ENCODE measurements at regions not wholly inside any gene's neighbourhood (a gene's known extent, or its start where the extent isn't known, plus 50 kb on each side); places are given as distances from the start of the nearest gene placed in this dataset.

DNA sequence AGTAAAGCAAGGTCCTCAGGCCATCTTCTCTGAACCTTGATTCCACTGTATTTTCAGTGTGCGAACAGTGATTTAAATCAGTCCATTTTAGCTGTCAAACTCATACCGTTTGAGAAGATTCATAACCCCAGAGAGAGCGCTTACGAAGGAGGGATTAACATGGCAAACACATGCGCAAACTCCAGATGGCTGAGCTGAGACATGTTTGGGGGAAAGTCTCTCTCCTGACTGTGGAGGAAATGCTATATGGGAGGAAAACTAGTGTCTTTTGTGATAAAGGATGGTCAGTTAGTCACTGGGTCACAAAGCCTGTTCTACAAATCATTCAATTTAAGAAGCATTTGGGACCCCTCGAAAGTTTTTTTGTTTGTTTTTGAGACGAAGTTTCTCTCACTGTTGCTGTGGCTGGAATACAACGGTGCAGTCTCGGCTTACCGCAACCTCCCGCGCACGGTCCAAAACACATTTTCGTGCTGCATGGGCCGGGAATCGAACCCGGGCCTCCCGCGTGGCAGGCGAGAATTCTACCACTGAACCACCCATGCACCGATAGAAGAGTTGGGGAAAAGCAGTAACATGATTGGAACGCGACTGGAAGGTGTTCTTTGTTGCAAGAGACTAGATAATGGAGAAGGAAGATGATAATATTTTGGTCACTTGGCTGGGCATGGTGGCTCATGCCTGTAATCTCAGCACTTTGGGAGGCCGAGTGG, 58.4 kb upstream of the CXADR start:
- no peaks in the 10 kb centered on the region for H3K4me1 ChIP-seq (ENCODE audit: control insufficient read depth, insufficient read depth, low read length)
- peak overlapping the region in 1 of 2 donors; percentile 8 for H3K4me3 ChIP-seq (ENCODE audit: low read length in 2 of 2)
- no peaks in the 10 kb centered on the region for H3K36me3 ChIP-seq (ENCODE audit: control insufficient read depth in 2 of 2, insufficient read depth in 2 of 2, low read length in 2 of 2)
- H3K9ac ChIP-seq (ENCODE audit: low read length in 2 of 2), result no peak overlapping the region
- no peaks in the 10 kb centered on the region for H3K27me3 ChIP-seq (ENCODE audit: control insufficient read depth in 1 of 2, insufficient read depth in 2 of 2, low read length in 2 of 2)
- no peaks in the 10 kb centered on the region for H3K9me3 ChIP-seq (ENCODE audit: control insufficient read depth in 2 of 2, low read length in 2 of 2)
- no peak overlapping the region for H3K27ac ChIP-seq (ENCODE audit: low read length)

DNA sequence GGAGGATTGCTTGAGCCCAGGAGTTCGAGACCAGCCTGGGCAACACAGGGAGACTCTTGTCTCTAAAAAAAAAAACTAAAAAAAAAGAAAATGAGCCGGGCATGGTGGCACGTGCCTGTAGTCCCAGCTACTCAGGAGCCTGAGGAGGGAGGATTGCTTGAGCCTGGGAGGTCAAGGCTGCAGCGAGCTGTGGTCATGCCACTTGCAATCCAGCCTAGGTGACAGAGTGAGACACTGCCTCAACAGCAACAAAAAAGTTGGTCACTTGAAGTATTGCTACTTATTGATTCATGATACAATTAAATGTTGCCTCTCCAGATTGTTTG, 57.9 kb upstream of the CXADR start:
- no peaks in the 10 kb centered on the region for H3K36me3 ChIP-seq (ENCODE audit: control insufficient read depth in 2 of 2, insufficient read depth in 2 of 2, low read length in 2 of 2)
- H3K4me1 ChIP-seq (ENCODE audit: control insufficient read depth, insufficient read depth, low read length), result no peaks in the 10 kb centered on the region
- no peak overlapping the region for H3K9ac ChIP-seq (ENCODE audit: low read length in 2 of 2)
- H3K27me3 ChIP-seq (ENCODE audit: control insufficient read depth in 1 of 2, insufficient read depth in 2 of 2, low read length in 2 of 2), result no peaks in the 10 kb centered on the region
- no peaks in the 10 kb centered on the region for H3K9me3 ChIP-seq (ENCODE audit: control insufficient read depth in 2 of 2, low read length in 2 of 2)
- H3K4me3 ChIP-seq (ENCODE audit: low read length in 2 of 2), result no peak overlapping the region
- H3K27ac ChIP-seq (ENCODE audit: low read length), result no peak overlapping the region

DNA sequence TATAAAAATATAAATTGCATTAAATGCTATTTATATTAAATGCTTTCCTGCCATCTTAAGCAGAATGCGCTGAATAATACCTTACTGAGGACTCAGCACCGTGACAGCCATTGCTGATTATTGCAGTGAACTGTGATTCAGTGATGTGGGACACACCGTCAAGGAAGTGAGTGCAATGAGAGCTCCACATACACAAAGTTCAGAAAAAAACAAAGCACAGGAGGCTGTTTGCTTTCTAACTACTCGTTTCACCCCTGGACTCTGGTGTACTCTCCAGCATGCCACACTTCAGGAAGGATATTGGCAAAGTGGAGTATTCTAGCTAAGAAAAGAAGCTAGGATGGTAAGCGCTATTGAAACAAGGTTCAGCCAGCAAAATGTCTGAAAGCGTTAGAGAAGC, 57.4 kb upstream of the CXADR start:
- Histone ChIP-seq H3K27ac (ENCODE audit: low read length) (no peak overlapping the region), H3K27me3 (ENCODE audit: control insufficient read depth in 1 of 2, insufficient read depth in 2 of 2, low read length in 2 of 2) (no peaks in the 10 kb centered on the region), H3K9me3 (ENCODE audit: control insufficient read depth in 2 of 2, low read length in 2 of 2) (no peaks in the 10 kb centered on the region), H3K36me3 (ENCODE audit: control insufficient read depth in 2 of 2, insufficient read depth in 2 of 2, low read length in 2 of 2) (no peaks in the 10 kb centered on the region), H3K4me1 (ENCODE audit: control insufficient read depth, insufficient read depth, low read length) (no peaks in the 10 kb centered on the region), H3K4me3 (ENCODE audit: low read length in 2 of 2) (no peak overlapping the region), H3K9ac (ENCODE audit: low read length in 2 of 2) (no peak overlapping the region)

DNA sequence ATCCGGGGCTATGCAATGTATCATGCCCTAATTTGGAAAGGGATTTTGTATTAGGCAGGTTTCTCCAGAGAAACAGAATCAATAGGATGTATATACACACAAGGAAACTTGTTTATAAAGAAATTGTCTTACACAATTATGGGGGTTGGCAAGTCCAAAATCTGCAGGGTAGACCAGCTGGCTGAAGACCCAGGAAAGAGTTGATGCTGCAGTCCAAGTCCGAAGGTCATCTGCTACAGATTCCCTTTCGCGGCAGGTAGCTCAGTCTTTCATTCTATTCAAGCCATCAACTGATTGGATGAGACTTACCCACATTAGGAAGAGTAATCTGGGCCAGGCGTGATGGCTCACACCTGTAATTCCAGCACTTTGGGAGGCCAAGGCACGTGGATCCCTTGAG, 54.6 kb upstream of the CXADR start:
- Histone ChIP-seq H3K9ac (ENCODE audit: low read length in 2 of 2) (no peak overlapping the region), H3K4me3 (ENCODE audit: low read length in 2 of 2) (no peak overlapping the region), H3K4me1 (ENCODE audit: control insufficient read depth, insufficient read depth, low read length) (no peaks in the 10 kb centered on the region), H3K9me3 (ENCODE audit: control insufficient read depth in 2 of 2, low read length in 2 of 2) (no peaks in the 10 kb centered on the region), H3K36me3 (ENCODE audit: control insufficient read depth in 2 of 2, insufficient read depth in 2 of 2, low read length in 2 of 2) (no peaks in the 10 kb centered on the region), H3K27ac (ENCODE audit: low read length) (no peak overlapping the region), H3K27me3 (ENCODE audit: control insufficient read depth in 1 of 2, insufficient read depth in 2 of 2, low read length in 2 of 2) (no peaks in the 10 kb centered on the region)

DNA sequence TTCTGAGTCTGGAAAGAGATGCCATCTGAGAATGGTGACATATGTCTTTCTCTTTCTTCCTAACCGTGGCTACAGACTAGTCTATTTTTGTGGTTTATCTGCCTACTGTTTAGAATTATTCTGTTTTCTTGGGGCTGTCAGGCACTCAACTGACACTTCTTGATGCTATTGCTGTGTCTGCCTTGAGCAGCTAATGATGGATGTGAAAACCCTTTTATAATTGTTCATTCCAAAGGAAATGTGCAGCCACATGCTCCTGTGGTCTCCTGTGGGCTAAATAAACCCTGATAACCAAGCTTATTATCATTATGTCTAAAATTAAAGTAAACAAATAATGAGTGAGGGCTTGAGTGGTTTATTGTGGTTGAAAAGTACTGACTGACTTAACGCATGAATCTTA, 52.7 kb upstream of the CXADR start:
- Histone ChIP-seq H3K27me3 (ENCODE audit: control insufficient read depth in 1 of 2, insufficient read depth in 2 of 2, low read length in 2 of 2) (no peaks in the 10 kb centered on the region), H3K9me3 (ENCODE audit: control insufficient read depth in 2 of 2, low read length in 2 of 2) (no peaks in the 10 kb centered on the region), H3K4me1 (ENCODE audit: control insufficient read depth, insufficient read depth, low read length) (no peaks in the 10 kb centered on the region), H3K4me3 (ENCODE audit: low read length in 2 of 2) (no peak overlapping the region), H3K9ac (ENCODE audit: low read length in 2 of 2) (no peak overlapping the region), H3K27ac (ENCODE audit: low read length) (no peak overlapping the region), H3K36me3 (ENCODE audit: control insufficient read depth in 2 of 2, insufficient read depth in 2 of 2, low read length in 2 of 2) (no peaks in the 10 kb centered on the region)

DNA sequence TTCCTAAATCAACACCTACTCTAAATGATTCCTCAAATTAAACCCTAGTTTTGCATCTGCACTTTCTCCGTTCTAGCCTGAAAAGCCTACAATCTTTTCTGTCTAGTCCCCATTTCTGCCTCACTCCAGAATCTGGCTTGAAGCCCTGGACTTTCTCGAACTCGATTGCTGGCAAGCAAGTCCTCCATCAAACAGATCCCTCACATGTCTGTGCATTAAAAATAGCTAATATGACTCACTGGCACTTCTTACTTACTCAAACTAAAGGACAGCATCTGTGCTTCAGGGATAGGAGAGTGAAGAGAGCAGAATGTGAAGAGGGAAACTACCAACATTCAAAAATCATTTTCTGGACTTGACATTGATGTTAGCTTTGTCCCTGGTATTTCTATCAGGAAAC, 51.8 kb upstream of the CXADR start:
- Histone ChIP-seq H3K9ac (ENCODE audit: low read length in 2 of 2) (no peak overlapping the region), H3K27ac (ENCODE audit: low read length) (no peak overlapping the region), H3K4me3 (ENCODE audit: low read length in 2 of 2) (no peak overlapping the region), H3K4me1 (ENCODE audit: control insufficient read depth, insufficient read depth, low read length) (no peaks in the 10 kb centered on the region), H3K36me3 (ENCODE audit: control insufficient read depth in 2 of 2, insufficient read depth in 2 of 2, low read length in 2 of 2) (no peaks in the 10 kb centered on the region), H3K9me3 (ENCODE audit: control insufficient read depth in 2 of 2, low read length in 2 of 2) (no peaks in the 10 kb centered on the region), H3K27me3 (ENCODE audit: control insufficient read depth in 1 of 2, insufficient read depth in 2 of 2, low read length in 2 of 2) (no peaks in the 10 kb centered on the region)

DNA sequence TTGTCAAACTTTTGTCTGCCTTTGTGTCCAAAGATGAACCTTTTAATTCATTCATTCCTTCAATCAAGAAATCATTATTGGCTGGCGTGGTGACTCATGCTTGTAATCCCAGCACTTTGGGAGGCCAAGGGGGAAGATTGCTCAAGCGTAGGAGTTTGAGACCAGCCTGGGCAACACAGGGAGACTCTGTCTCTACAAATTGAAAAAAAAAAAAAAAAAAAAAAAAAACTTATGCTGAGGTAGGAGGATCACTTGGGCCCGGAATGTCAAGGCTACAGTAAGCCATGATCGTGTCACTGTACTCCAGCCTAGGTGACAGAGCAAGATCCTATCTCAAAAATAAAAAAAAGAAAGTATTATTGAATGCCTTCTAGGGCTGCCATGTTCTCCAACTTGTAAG, 51.3 kb upstream of the CXADR start:
- Histone ChIP-seq H3K36me3 (ENCODE audit: control insufficient read depth in 2 of 2, insufficient read depth in 2 of 2, low read length in 2 of 2) (no peaks in the 10 kb centered on the region), H3K4me1 (ENCODE audit: control insufficient read depth, insufficient read depth, low read length) (no peaks in the 10 kb centered on the region), H3K27me3 (ENCODE audit: control insufficient read depth in 1 of 2, insufficient read depth in 2 of 2, low read length in 2 of 2) (no peaks in the 10 kb centered on the region), H3K27ac (ENCODE audit: low read length) (no peak overlapping the region), H3K9ac (ENCODE audit: low read length in 2 of 2) (no peak overlapping the region), H3K9me3 (ENCODE audit: control insufficient read depth in 2 of 2, low read length in 2 of 2) (no peaks in the 10 kb centered on the region), H3K4me3 (ENCODE audit: low read length in 2 of 2) (no peak overlapping the region)

DNA sequence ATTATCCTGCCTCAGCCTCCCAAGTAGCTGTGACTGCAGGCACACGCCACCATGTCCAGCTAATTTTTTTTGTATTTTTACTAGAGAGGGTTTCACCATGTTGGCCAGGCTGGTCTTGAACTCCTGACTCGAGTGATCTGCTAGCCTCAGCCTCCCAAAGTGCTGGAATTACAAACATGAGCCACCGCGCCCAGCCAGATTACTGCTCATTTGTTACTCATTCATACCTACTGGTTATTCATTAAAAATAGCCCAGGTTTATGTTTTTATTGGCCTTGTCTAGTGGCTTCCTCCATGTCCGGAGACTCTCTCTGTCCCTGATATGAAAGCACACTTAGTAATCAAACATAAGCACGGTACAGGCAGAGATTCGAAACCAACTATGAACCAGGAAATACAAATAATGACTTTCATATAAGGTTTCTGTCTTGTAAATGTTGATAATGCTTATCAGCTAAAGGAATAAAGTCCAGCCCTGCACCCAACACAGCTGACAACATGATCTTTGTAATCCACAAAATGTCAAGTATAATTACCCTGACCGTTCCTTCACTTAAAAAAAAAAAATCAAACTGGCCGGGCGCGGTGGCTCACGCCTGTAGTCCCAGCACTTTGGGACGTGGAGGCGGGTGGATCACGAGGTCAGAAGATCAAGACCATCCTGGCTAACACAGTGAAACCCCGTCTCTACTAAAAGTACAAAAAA, 50.4 kb upstream of the CXADR start:
- Histone ChIP-seq H3K9ac (ENCODE audit: low read length in 2 of 2) (no peak overlapping the region), H3K27me3 (ENCODE audit: control insufficient read depth in 1 of 2, insufficient read depth in 2 of 2, low read length in 2 of 2) (no peaks in the 10 kb centered on the region), H3K9me3 (ENCODE audit: control insufficient read depth in 2 of 2, low read length in 2 of 2) (no peaks in the 10 kb centered on the region), H3K36me3 (ENCODE audit: control insufficient read depth in 2 of 2, insufficient read depth in 2 of 2, low read length in 2 of 2) (no peaks in the 10 kb centered on the region), H3K4me1 (ENCODE audit: control insufficient read depth, insufficient read depth, low read length) (no peaks in the 10 kb centered on the region), H3K27ac (ENCODE audit: low read length) (no peak overlapping the region), H3K4me3 (ENCODE audit: low read length in 2 of 2) (no peak overlapping the region)
